ENCODE measurements at regions not wholly inside any gene's neighbourhood (a gene's known extent, or its start where the extent isn't known, plus 50 kb on each side); places are given as distances from the start of the nearest gene placed in this dataset.

DNA sequence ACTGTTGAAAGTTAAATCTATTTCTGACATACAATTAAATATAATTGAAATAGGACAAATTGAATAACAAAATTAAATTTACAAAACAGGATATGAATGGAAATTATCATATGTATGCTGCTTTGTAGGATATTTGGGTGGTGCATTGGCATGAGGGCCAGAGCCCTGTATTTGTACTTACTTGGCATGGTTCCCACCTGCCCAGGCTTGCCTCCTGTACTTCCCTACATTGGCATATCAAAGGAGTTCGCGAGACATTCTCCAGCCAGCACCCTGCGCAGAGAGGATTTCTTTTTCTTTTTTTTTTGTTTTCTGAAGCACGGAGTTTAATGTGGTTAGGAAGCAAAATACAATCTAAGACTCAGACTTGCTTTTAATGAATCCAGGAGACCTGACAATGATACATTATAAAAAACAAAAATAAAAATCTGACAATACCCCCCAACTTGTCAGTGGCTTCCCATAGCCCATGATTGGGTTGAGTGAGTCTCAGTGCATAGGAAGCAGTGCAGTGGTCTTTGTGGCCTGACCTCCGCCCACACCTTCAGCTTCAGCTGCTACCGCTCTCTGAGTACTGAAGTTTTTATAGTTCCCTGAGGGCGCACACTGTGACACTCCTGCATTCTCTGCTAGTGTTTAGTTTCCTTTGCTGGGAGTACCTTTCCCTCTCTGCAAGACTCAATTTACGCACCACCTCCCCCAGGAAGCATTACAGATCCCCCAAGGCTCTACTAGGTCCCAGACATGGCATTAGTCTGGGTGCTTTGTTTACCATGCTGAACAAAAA, 440.8 kb downstream of the UTRN start:
- ATAC-seq (peak; percentile 86), DNase-seq (ENCODE audit: low spot score) (no peak)
- TF ChIP-seq FOXJ3 (CRISPR knock-in tag; IDR thresholded peaks at IDR 0.05; ENCODE audit: borderline replicate concordance) (no peak), NR3C1 (CRISPR knock-in tag; conservative IDR thresholded peaks at IDR 0.05; ENCODE audit: low read depth) (no peak), HMGA2 (CRISPR knock-in tag; IDR thresholded peaks at IDR 0.05) (no peak), ERG (CRISPR knock-in tag; IDR thresholded peaks at IDR 0.05) (no peak), ZBTB21 (CRISPR knock-in tag; IDR thresholded peaks at IDR 0.05; ENCODE audit: borderline replicate concordance) (no peak), ZNF671 (CRISPR knock-in tag; IDR thresholded peaks at IDR 0.05) (no peak), EMX1 (CRISPR knock-in tag; IDR thresholded peaks at IDR 0.05) (no peak), PRDM15 (CRISPR knock-in tag; IDR thresholded peaks at IDR 0.05) (no peak)
- TF ChIP-seq, protein P1, sequence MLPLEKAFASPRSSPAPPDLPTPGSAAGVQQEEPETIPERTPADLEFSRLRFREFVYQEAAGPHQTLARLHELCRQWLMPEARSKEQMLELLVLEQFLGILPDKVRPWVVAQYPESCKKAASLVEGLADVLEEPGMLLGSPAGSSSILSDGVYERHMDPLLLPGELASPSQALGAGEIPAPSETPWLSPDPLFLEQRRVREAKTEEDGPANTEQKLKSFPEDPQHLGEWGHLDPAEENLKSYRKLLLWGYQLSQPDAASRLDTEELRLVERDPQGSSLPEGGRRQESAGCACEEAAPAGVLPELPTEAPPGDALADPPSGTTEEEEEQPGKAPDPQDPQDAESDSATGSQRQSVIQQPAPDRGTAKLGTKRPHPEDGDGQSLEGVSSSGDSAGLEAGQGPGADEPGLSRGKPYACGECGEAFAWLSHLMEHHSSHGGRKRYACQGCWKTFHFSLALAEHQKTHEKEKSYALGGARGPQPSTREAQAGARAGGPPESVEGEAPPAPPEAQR (CRISPR knock-in tag; IDR thresholded peaks at IDR 0.05) = no peak
- TF ChIP-seq, protein P2, sequence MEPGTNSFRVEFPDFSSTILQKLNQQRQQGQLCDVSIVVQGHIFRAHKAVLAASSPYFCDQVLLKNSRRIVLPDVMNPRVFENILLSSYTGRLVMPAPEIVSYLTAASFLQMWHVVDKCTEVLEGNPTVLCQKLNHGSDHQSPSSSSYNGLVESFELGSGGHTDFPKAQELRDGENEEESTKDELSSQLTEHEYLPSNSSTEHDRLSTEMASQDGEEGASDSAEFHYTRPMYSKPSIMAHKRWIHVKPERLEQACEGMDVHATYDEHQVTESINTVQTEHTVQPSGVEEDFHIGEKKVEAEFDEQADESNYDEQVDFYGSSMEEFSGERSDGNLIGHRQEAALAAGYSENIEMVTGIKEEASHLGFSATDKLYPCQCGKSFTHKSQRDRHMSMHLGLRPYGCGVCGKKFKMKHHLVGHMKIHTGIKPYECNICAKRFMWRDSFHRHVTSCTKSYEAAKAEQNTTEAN (CRISPR knock-in tag; IDR thresholded peaks at IDR 0.05) = no peak
- TF ChIP-seq, protein P3, sequence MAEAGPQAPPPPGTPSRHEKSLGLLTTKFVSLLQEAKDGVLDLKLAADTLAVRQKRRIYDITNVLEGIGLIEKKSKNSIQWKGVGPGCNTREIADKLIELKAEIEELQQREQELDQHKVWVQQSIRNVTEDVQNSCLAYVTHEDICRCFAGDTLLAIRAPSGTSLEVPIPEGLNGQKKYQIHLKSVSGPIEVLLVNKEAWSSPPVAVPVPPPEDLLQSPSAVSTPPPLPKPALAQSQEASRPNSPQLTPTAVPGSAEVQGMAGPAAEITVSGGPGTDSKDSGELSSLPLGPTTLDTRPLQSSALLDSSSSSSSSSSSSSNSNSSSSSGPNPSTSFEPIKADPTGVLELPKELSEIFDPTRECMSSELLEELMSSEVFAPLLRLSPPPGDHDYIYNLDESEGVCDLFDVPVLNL (CRISPR knock-in tag; IDR thresholded peaks at IDR 0.05; ENCODE audit: borderline replicate concordance, low read depth) = no peak
- ChIA-PET POLR2A (no interaction called here), CTCF (no interaction called here)
- Mint-ChIP-seq H3K4me3 (no peak overlapping the region), H3K4me1 (peaks cover 47% of the 10 kb centered on the region), H3K27me3 (ENCODE audit: low read depth) (no peaks in the 10 kb centered on the region), H3K27ac (peak overlapping the region; percentile 66), H3K36me3 (peaks cover 5% of the 10 kb centered on the region), H3K9me3 (peaks cover 3% of the 10 kb centered on the region; the same call in 1 of the 2 replicates)

DNA sequence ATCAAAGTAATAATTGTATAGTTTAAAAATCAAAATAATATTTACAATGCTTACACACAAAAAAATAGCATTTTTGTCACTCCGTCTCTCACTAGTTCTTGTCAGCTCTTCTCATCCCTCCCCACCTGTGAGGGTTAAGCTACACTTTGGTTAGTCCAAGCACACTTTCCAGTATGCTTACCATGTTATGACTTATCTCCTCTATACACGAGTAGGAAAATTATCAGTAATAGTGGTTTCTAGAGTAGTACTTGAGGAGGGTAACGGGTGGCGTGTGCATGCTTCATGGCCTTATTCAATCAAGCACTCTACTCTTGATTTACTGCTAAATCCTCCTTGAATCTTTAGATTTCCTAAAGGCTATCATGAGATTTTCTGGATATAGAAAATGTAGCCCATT, 443.7 kb downstream of the UTRN start:
- ChIA-PET POLR2A (no interaction called here), CTCF (interaction anchor here (0.6 kb wide), 1 partner anchor 224 kb away, joined by 4 read pairs; no protein-coding TSS in a partner anchor)
- Mint-ChIP-seq H3K27ac (no peak overlapping the region; the same call in 1 of the 2 replicates), H3K27me3 (ENCODE audit: low read depth) (no peaks in the 10 kb centered on the region), H3K4me3 (no peak overlapping the region), H3K36me3 (peaks cover 16% of the 10 kb centered on the region), H3K4me1 (peaks cover 47% of the 10 kb centered on the region), H3K9me3 (peaks cover 3% of the 10 kb centered on the region; the same call in 1 of the 2 replicates)
- no peak for DNase-seq (ENCODE audit: low spot score)
- ATAC-seq = no peak
- TF ChIP-seq NFYB (CRISPR knock-in tag; conservative IDR thresholded peaks at IDR 0.05; ENCODE audit: low read depth) (no peak), EMX1 (CRISPR knock-in tag; IDR thresholded peaks at IDR 0.05) (no peak), NR3C1 (CRISPR knock-in tag; conservative IDR thresholded peaks at IDR 0.05; ENCODE audit: low read depth) (no peak), SP1 (CRISPR knock-in tag; conservative IDR thresholded peaks at IDR 0.05) (no peak)
- TF ChIP-seq, protein P4, sequence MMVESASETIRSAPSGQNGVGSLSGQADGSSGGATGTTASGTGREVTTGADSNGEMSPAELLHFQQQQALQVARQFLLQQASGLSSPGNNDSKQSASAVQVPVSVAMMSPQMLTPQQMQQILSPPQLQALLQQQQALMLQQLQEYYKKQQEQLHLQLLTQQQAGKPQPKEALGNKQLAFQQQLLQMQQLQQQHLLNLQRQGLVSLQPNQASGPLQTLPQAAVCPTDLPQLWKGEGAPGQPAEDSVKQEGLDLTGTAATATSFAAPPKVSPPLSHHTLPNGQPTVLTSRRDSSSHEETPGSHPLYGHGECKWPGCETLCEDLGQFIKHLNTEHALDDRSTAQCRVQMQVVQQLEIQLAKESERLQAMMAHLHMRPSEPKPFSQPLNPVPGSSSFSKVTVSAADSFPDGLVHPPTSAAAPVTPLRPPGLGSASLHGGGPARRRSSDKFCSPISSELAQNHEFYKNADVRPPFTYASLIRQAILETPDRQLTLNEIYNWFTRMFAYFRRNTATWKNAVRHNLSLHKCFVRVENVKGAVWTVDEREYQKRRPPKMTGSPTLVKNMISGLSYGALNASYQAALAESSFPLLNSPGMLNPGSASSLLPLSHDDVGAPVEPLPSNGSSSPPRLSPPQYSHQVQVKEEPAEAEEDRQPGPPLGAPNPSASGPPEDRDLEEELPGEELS (CRISPR knock-in tag; IDR thresholded peaks at IDR 0.05) = no peak
- TF ChIP-seq, protein P5, sequence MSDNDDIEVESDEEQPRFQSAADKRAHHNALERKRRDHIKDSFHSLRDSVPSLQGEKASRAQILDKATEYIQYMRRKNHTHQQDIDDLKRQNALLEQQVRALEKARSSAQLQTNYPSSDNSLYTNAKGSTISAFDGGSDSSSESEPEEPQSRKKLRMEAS (CRISPR knock-in tag; IDR thresholded peaks at IDR 0.05) = no peak
- TF ChIP-seq, protein P6, sequence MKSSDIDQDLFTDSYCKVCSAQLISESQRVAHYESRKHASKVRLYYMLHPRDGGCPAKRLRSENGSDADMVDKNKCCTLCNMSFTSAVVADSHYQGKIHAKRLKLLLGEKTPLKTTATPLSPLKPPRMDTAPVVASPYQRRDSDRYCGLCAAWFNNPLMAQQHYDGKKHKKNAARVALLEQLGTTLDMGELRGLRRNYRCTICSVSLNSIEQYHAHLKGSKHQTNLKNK (CRISPR knock-in tag; IDR thresholded peaks at IDR 0.05) = no peak
- TF ChIP-seq, protein P7, sequence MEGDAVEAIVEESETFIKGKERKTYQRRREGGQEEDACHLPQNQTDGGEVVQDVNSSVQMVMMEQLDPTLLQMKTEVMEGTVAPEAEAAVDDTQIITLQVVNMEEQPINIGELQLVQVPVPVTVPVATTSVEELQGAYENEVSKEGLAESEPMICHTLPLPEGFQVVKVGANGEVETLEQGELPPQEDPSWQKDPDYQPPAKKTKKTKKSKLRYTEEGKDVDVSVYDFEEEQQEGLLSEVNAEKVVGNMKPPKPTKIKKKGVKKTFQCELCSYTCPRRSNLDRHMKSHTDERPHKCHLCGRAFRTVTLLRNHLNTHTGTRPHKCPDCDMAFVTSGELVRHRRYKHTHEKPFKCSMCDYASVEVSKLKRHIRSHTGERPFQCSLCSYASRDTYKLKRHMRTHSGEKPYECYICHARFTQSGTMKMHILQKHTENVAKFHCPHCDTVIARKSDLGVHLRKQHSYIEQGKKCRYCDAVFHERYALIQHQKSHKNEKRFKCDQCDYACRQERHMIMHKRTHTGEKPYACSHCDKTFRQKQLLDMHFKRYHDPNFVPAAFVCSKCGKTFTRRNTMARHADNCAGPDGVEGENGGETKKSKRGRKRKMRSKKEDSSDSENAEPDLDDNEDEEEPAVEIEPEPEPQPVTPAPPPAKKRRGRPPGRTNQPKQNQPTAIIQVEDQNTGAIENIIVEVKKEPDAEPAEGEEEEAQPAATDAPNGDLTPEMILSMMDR (IDR thresholded peaks at IDR 0.05) = no peak

Measured in WTC11 (cell line).